ENCODE measurements at regions not wholly inside any gene's neighbourhood (a gene's known extent, or its start where the extent isn't known, plus 50 kb on each side); places are given as distances from the start of the nearest gene placed in this dataset.

GRCh38 chr6:85065831-85066230 lies 301.4 kb upstream of the TBX18 start:
- TF ChIP-seq CTCF (IDR thresholded peaks at IDR 0.05) (no peak), POLR2AphosphoS5 (IDR thresholded peaks at IDR 0.05; ENCODE audit: low read depth, low read length) (no peak)
